ENCODE measurements at regions not wholly inside any gene's neighbourhood (a gene's known extent, or its start where the extent isn't known, plus 50 kb on each side); places are given as distances from the start of the nearest gene placed in this dataset.

DNA sequence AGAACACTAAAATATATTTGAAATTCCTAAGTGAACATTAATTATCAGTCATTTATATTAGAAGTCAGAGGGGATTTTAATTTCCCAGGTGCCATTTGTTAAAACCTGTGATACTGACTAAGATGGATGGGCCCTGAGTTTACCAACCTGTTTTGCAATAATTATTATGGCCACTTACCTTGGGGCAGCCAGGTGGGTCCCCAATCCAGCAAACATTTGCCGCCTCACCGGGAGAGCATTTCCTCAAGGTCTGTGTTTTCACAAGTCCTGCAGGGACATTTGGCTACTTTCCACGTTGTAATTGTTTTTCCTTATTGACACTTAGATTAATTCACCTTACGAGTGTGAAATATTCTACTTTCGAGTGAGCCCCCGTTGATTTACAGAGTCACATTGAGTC lies 251.2 kb upstream of the PPP2R2D start:
- TF ChIP-seq, protein P1, sequence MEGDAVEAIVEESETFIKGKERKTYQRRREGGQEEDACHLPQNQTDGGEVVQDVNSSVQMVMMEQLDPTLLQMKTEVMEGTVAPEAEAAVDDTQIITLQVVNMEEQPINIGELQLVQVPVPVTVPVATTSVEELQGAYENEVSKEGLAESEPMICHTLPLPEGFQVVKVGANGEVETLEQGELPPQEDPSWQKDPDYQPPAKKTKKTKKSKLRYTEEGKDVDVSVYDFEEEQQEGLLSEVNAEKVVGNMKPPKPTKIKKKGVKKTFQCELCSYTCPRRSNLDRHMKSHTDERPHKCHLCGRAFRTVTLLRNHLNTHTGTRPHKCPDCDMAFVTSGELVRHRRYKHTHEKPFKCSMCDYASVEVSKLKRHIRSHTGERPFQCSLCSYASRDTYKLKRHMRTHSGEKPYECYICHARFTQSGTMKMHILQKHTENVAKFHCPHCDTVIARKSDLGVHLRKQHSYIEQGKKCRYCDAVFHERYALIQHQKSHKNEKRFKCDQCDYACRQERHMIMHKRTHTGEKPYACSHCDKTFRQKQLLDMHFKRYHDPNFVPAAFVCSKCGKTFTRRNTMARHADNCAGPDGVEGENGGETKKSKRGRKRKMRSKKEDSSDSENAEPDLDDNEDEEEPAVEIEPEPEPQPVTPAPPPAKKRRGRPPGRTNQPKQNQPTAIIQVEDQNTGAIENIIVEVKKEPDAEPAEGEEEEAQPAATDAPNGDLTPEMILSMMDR (IDR thresholded peaks at IDR 0.05): no peak
- no peak for TF ChIP-seq POLR2A (IDR thresholded peaks at IDR 0.05)
- no peak for TF ChIP-seq POLR2AphosphoS5 (IDR thresholded peaks at IDR 0.05)
- no peak for TF ChIP-seq EP300 (IDR thresholded peaks at IDR 0.05)

Measured in suprapubic skin (tissue), 4 donors.